Fibroblast of lung (primary cell): ENCODE measurements at regions not wholly inside any gene's neighbourhood (a gene's known extent, or its start where the extent isn't known, plus 50 kb on each side); places are given as distances from the start of the nearest gene placed in this dataset.

Source experiments
- DNase-seq, 2 donors: peaks; one replicate each; pipeline versions ENCODE4 v3.0.0 to v3.0.0-alpha.2; 2010; ENCODE audit warnings: low read depth in 2 of 2
- H2AFZ ChIP-seq: 2 replicates; pipeline ENCODE4 v1.5.1; 2012; ENCODE audit warnings: low read length, control low read depth, inconsistent platforms
- H3K27ac ChIP-seq: 2 replicates; pipeline ENCODE4 v1.5.1; 2011; ENCODE audit warnings: low read length, control low read depth; ENCODE audit not compliant: insufficient read depth
- H3K27me3 ChIP-seq: 2 replicates; pipeline ENCODE4 v1.5.1; 2011; ENCODE audit warnings: mild to moderate bottlenecking, low read length; ENCODE audit not compliant: control insufficient read depth, insufficient read depth
- H3K36me3 ChIP-seq: 2 replicates; pipeline ENCODE4 v1.5.1; 2011; ENCODE audit warnings: low read length; ENCODE audit not compliant: control insufficient read depth, insufficient read depth
- H3K4me1 ChIP-seq: 2 replicates; pipeline ENCODE4 v1.5.1; 2011; ENCODE audit warnings: low read length; ENCODE audit not compliant: control insufficient read depth, insufficient read depth; ENCODE audit errors: extremely low read depth
- H3K4me2 ChIP-seq: 2 replicates; pipeline ENCODE4 v1.5.1; 2011; ENCODE audit warnings: low read length, control low read depth; ENCODE audit not compliant: insufficient read depth; ENCODE audit errors: extremely low read depth
- H3K4me3 ChIP-seq, 4 experiments: fragments of 200-600 bp in 1 of 4; sonication (generic) in 1 of 4; replicated peaks in 1 of 4; 2 replicates each; pipeline ENCODE4 v1.5.1; 2011 to 2016; ENCODE audit warnings: low read length in 4 of 4, low read depth in 3 of 4, mild to moderate bottlenecking in 3 of 4, control low read depth in 2 of 4, inconsistent platforms in 1 of 4, mixed read lengths in 1 of 4; ENCODE audit not compliant: insufficient read depth in 1 of 4; ENCODE audit errors: control extremely low read depth in 1 of 4
- H3K79me2 ChIP-seq: 2 replicates; pipeline ENCODE4 v1.5.1; 2012; ENCODE audit warnings: mild to moderate bottlenecking, low read length, inconsistent platforms; ENCODE audit not compliant: control insufficient read depth, insufficient read depth
- H3K9ac ChIP-seq: 2 replicates; pipeline ENCODE4 v1.5.1; 2011; ENCODE audit warnings: mild to moderate bottlenecking, low read length, control low read depth; ENCODE audit not compliant: insufficient read depth
- H3K9me3 ChIP-seq: 2 replicates; pipeline ENCODE4 v1.5.1; 2012; ENCODE audit warnings: low read depth, low read length; ENCODE audit not compliant: control insufficient read depth, insufficient read depth
- H4K20me1 ChIP-seq: 2 replicates; pipeline ENCODE4 v1.5.1; 2011; ENCODE audit warnings: low read length; ENCODE audit not compliant: control insufficient read depth, insufficient read depth; ENCODE audit errors: extremely low read depth
- CTCF ChIP-seq, 2 donors: IDR thresholded peaks in 1 of 2; conservative IDR thresholded peaks in 1 of 2; 1 replicate in 1 of 2; 2 replicates in 1 of 2; pipeline ENCODE4 v1.5.1; 2011 to 2012; ENCODE audit warnings: low read length in 2 of 2, control low read depth in 1 of 2, inconsistent platforms in 1 of 2, low read depth in 1 of 2, mild to moderate bottlenecking in 1 of 2
- EZH2 ChIP-seq: IDR thresholded peaks from 2 replicates; pipeline ENCODE4 v1.5.1; 2012; ENCODE audit warnings: low read length, control low read depth, mild to moderate bottlenecking; ENCODE audit errors: missing control alignments

- TF ChIP-seq CTCF (conservative IDR thresholded peaks at IDR 0.05 in 1 of 2, IDR thresholded peaks at IDR 0.05 in 1 of 2; ENCODE audit: low read depth in 1 of 2, low read length in 2 of 2): no peak
- H3K4me2 ChIP-seq: no peak overlapping the region
- no peak overlapping the region for H3K4me3 ChIP-seq
- H3K27me3 ChIP-seq: no peaks in the 10 kb centered on the region
- no peaks in the 10 kb centered on the region for H3K36me3 ChIP-seq
- H4K20me1 ChIP-seq: no peaks in the 10 kb centered on the region
- H3K9me3 ChIP-seq: no peaks in the 10 kb centered on the region
- no peak overlapping the region for H3K9ac ChIP-seq
- H3K4me1 ChIP-seq: no peaks in the 10 kb centered on the region
- no peaks in the 10 kb centered on the region for H3K79me2 ChIP-seq
- DNase-seq: no peak
- no peak overlapping the region for H2AFZ ChIP-seq
- no peak overlapping the region for H3K27ac ChIP-seq
Observed at GRCh38 chr7:41125343-41125742, 577.5 kb downstream of the INHBA start.

DNA sequence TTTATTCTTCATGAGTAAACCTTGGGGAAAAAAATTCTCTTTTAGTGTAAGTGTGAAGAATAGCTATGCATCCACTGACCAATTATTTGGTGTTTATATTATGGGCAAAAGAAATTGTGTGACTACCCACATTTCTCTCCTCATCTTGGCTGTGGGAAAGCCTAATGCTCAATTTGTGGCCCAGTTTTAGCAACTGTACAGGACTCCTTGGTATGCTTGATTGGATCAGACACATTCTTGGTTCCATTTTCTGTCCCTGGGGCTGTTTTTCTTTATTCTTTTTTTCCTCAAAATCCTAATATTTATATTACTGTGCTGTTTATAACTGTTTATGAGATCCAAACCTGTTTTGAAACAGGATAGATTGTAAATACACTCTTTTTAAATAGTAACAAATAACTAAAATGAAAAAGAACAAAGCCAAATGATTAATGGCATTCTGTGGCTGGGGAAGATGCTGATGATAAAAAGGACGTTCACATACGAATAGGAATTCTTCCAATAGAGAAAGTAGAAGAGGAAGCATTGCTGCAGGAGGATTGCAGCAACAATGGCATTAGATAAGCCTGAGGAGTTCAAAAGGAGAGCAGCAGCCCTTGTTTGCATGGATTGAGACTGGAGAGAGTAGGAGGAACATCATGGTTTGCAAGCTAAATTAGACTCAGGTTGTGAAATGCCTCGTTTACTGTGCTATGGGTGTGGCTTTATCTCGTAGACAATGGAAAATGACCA, 580.5 kb downstream of the INHBA start:
- Histone ChIP-seq H3K27ac (no peak overlapping the region), H4K20me1 (no peaks in the 10 kb centered on the region), H3K27me3 (no peaks in the 10 kb centered on the region), H3K4me1 (no peaks in the 10 kb centered on the region), H3K9ac (no peak overlapping the region), H3K4me3 (no peak overlapping the region), H3K4me2 (no peak overlapping the region), H3K9me3 (no peaks in the 10 kb centered on the region), H3K36me3 (no peaks in the 10 kb centered on the region), H2AFZ (no peak overlapping the region), H3K79me2 (no peaks in the 10 kb centered on the region)
- TF ChIP-seq CTCF (conservative IDR thresholded peaks at IDR 0.05 in 1 of 2, IDR thresholded peaks at IDR 0.05 in 1 of 2; ENCODE audit: low read depth in 1 of 2, low read length in 2 of 2) (no peak), EZH2 (no peak)
- DNase-seq: peak in 1 of 2 donors; percentile 63

DNA sequence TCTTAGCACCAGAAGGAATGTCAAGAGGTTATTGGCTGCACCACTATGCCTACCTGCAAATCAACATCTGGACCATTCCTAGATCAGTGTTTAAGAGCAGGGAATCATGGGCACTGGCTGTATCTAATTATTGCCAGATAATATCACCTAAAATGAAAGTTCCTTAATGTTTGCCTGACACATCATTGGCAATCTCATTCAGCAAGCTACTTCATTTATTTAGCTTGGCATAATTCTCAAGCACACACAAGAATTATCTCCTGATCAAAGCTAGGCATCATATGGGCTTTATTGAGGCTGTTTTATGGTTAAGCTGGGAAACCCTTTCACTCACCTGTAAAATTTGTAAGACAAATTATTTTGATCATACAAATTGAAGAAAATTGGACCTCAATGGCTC, 581.7 kb downstream of the INHBA start:
- TF ChIP-seq CTCF (conservative IDR thresholded peaks at IDR 0.05 in 1 of 2, IDR thresholded peaks at IDR 0.05 in 1 of 2; ENCODE audit: low read depth in 1 of 2, low read length in 2 of 2) (no peak), EZH2 (no peak)
- DNase-seq: no peak
- H2AFZ ChIP-seq: no peak overlapping the region

More for the DNA sequence above, 581.7 kb downstream of the INHBA start:
- no peaks in the 10 kb centered on the region for H4K20me1 ChIP-seq
- H3K4me3 ChIP-seq: no peak overlapping the region
- H3K9ac ChIP-seq: no peak overlapping the region
- no peaks in the 10 kb centered on the region for H3K79me2 ChIP-seq
- no peak overlapping the region for H3K27ac ChIP-seq
- no peaks in the 10 kb centered on the region for H3K36me3 ChIP-seq
- no peaks in the 10 kb centered on the region for H3K9me3 ChIP-seq
- H3K4me2 ChIP-seq: no peak overlapping the region
- no peaks in the 10 kb centered on the region for H3K27me3 ChIP-seq
- no peaks in the 10 kb centered on the region for H3K4me1 ChIP-seq
